Liver (tissue), 8 donors: ENCODE measurements at regions not wholly inside any gene's neighbourhood (a gene's known extent, or its start where the extent isn't known, plus 50 kb on each side); places are given as distances from the start of the nearest gene placed in this dataset.

Experiments used
- DNase-seq: peaks from one replicate; pipeline ENCODE4 v3.0.0-alpha.2; 2017; ENCODE audit warnings: low spot score
- H3K27ac ChIP-seq, 2 donors: one replicate each; pipeline ENCODE4 v1.7.0; 2013; ENCODE audit warnings: inconsistent platforms in 2 of 2, low read length in 2 of 2, control low read depth in 1 of 2, low read depth in 1 of 2, mild to moderate bottlenecking in 1 of 2
- H3K27me3 ChIP-seq, 4 donors: one replicate each; pipeline versions ENCODE4 v1.6.1 to v1.7.0; 2013; ENCODE audit warnings: low read length in 3 of 4, inconsistent platforms in 1 of 4, mild to moderate bottlenecking in 1 of 4, moderate library complexity in 1 of 4; ENCODE audit not compliant: control insufficient read depth in 4 of 4, insufficient read depth in 4 of 4
- H3K36me3 ChIP-seq, 4 donors: one replicate each; pipeline versions ENCODE4 v1.6.1 to v1.7.0; 2013; ENCODE audit warnings: low read length in 3 of 4, mild to moderate bottlenecking in 3 of 4, low read depth in 1 of 4, moderate library complexity in 1 of 4; ENCODE audit not compliant: control insufficient read depth in 4 of 4, insufficient read depth in 3 of 4
- H3K4me1 ChIP-seq, 4 donors: one replicate each; pipeline versions ENCODE4 v1.6.1 to v1.7.0; 2013; ENCODE audit warnings: low read length in 3 of 4, mild to moderate bottlenecking in 3 of 4, moderate library complexity in 1 of 4; ENCODE audit not compliant: control insufficient read depth in 4 of 4, insufficient read depth in 4 of 4
- H3K4me3 ChIP-seq, 3 donors: one replicate each; pipeline versions ENCODE4 v1.6.1 to v1.7.0; 2013; ENCODE audit warnings: low read length in 3 of 3, control low read depth in 1 of 3, low read depth in 1 of 3, mild to moderate bottlenecking in 1 of 3
- H3K9ac ChIP-seq, 2 donors: one replicate each; pipeline ENCODE4 v1.7.0; 2013; ENCODE audit warnings: low read length in 2 of 2, mild to moderate bottlenecking in 2 of 2, moderate library complexity in 2 of 2, control low read depth in 1 of 2, low read depth in 1 of 2
- H3K9me3 ChIP-seq, 4 donors: one replicate each; pipeline versions ENCODE4 v1.6.1 to v1.7.0; 2013; ENCODE audit warnings: low read length in 3 of 4; ENCODE audit not compliant: control insufficient read depth in 4 of 4
- CTCF ChIP-seq: fragments of 150-350 bp; IDR thresholded peaks from 2 replicates; pipeline ENCODE4 v1.5.1; 2017; ENCODE audit warnings: improper control_type of control experiment, low read depth, low read length; ENCODE audit not compliant: missing input control
- EGR1 ChIP-seq, 2 donors: IDR thresholded peaks; 2 replicates each; pipeline ENCODE4 v1.6.1; 2016 to 2018; ENCODE audit warnings: antibody characterized with exemption in 2 of 2, low read depth in 2 of 2
- FOXA1 ChIP-seq: IDR thresholded peaks from 2 replicates; pipeline ENCODE4 v1.6.1; 2016; ENCODE audit warnings: antibody characterized with exemption
- FOXA2 ChIP-seq: IDR thresholded peaks from 2 replicates; pipeline ENCODE4 v1.6.1; 2016; ENCODE audit warnings: antibody characterized with exemption
- GABPA ChIP-seq, 2 donors: IDR thresholded peaks in 1 of 2; conservative IDR thresholded peaks in 1 of 2; 2 replicates each; pipeline ENCODE4 v1.6.1; 2016; ENCODE audit warnings: antibody characterized with exemption in 2 of 2, mild to moderate bottlenecking in 1 of 2, moderate library complexity in 1 of 2
- HNF4A ChIP-seq, 2 donors: conservative IDR thresholded peaks; 2 replicates each; pipeline ENCODE4 v1.6.1; 2016; ENCODE audit warnings: antibody characterized with exemption in 2 of 2, mild to moderate bottlenecking in 2 of 2
- HNF4G ChIP-seq: IDR thresholded peaks from 2 replicates; pipeline ENCODE4 v1.6.1; 2016; ENCODE audit warnings: antibody characterized with exemption
- JUND ChIP-seq, 2 donors: IDR thresholded peaks; 2 replicates each; pipeline ENCODE4 v1.6.1; 2016; ENCODE audit warnings: antibody characterized with exemption in 2 of 2
- MAX ChIP-seq: IDR thresholded peaks from 2 replicates; pipeline ENCODE4 v1.6.1; 2016; ENCODE audit warnings: antibody characterized with exemption
- NR2F2 ChIP-seq: IDR thresholded peaks from 2 replicates; pipeline ENCODE4 v1.6.1; 2016; ENCODE audit warnings: antibody characterized with exemption
- RAD21 ChIP-seq, 2 donors: IDR thresholded peaks; 2 replicates each; pipeline ENCODE4 v1.6.1; 2016; ENCODE audit warnings: antibody characterized with exemption in 2 of 2, mild to moderate bottlenecking in 2 of 2
- REST ChIP-seq: IDR thresholded peaks from 2 replicates; pipeline ENCODE4 v1.6.1; 2016; ENCODE audit warnings: antibody characterized with exemption, mild to moderate bottlenecking
- RXRA ChIP-seq, 2 donors: IDR thresholded peaks; 2 replicates each; pipeline ENCODE4 v1.6.1; 2017 to 2018; ENCODE audit warnings: antibody characterized with exemption in 2 of 2, mild to moderate bottlenecking in 1 of 2
- SP1 ChIP-seq: IDR thresholded peaks from 2 replicates; pipeline ENCODE4 v1.6.1; 2018; ENCODE audit warnings: antibody characterized with exemption, mild to moderate bottlenecking
- TAF1 ChIP-seq: conservative IDR thresholded peaks from 2 replicates; pipeline ENCODE4 v1.6.1; 2016; ENCODE audit warnings: antibody characterized with exemption, mild to moderate bottlenecking
- YY1 ChIP-seq: IDR thresholded peaks from 2 replicates; pipeline ENCODE4 v1.6.1; 2016; ENCODE audit warnings: antibody characterized with exemption, mild to moderate bottlenecking
- ZBTB33 ChIP-seq: IDR thresholded peaks from 2 replicates; pipeline ENCODE4 v1.6.1; 2016; ENCODE audit warnings: antibody characterized with exemption
- WGBS: extraction: QIAGEN DNeasy Blood & Tissue Kit; methylation state at CpG from one replicate; pipeline ENCODE4 v1.1.7; 2013; 5-methylcytosine and 5-hydroxymethylcytosine counted together
- TF ChIP-seq, protein P1 (sequence below): IDR thresholded peaks from 2 replicates; pipeline ENCODE4 v1.6.1; 2016; ENCODE audit warnings: antibody characterized with exemption
- donor health status: healthy.
- donor health status: healthy.
- donor health status: healthy.
- donor health status: healthy.
- donor health status: healthy.

DNA sequence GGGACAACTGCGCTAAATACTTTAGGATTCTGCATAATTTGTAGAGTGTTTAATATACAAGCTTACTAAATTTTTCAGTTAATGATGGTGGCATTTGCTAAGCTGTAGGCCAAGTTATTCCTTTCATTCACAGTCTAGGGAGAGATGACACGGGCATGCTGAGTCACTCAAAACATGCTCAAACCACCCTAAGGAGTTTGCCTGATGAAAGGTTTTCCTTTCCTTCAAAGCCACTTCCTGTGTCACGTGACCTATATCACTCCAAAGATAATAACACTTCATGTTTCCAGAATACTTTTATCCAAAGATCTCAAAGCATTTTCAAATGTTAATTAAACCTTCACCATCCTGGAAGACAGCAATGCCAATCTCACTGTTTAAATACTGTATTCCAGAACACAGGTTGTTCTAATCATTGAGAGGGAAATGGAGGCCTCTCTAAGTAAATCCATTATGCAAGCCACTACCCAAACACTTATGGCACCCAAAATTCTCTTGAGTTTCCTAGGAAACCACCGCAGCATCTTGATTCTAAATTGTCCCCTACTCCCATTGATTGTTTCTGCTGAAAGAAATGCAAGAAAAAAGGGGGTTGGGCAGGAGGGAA, 207.0 kb upstream of the CDKN3 start:
- Histone ChIP-seq H3K27ac (no peak overlapping the region), H3K4me3 (no peak overlapping the region), H3K9ac (no peak overlapping the region), H3K9me3 (no peaks in the 10 kb centered on the region), H3K4me1 (no peaks in the 10 kb centered on the region), H3K27me3 (no peaks in the 10 kb centered on the region), H3K36me3 (no peaks in the 10 kb centered on the region)
- no peak for DNase-seq
- 84% methylated on average over 4 of the region's 4 CpGs for WGBS
- TF ChIP-seq JUND (IDR thresholded peaks at IDR 0.05): no peak
- TF ChIP-seq TAF1: no peak
- TF ChIP-seq HNF4A (conservative IDR thresholded peaks at IDR 0.05): no peak
- no peak for TF ChIP-seq ZBTB33
- no peak for TF ChIP-seq EGR1 (IDR thresholded peaks at IDR 0.05; ENCODE audit: low read depth in 2 of 2)
- TF ChIP-seq RAD21 (IDR thresholded peaks at IDR 0.05): no peak
- no peak for TF ChIP-seq YY1
- no peak for TF ChIP-seq REST
- TF ChIP-seq MAX: no peak
- TF ChIP-seq NR2F2: no peak
- no peak for TF ChIP-seq SP1
- TF ChIP-seq FOXA1: no peak
- TF ChIP-seq FOXA2: no peak
- no peak for TF ChIP-seq RXRA (IDR thresholded peaks at IDR 0.05)
- no peak for TF ChIP-seq CTCF
- no peak for TF ChIP-seq HNF4G
- no peak for TF ChIP-seq GABPA (IDR thresholded peaks at IDR 0.05 in 1 of 2, conservative IDR thresholded peaks at IDR 0.05 in 1 of 2)
- TF ChIP-seq, protein P1, sequence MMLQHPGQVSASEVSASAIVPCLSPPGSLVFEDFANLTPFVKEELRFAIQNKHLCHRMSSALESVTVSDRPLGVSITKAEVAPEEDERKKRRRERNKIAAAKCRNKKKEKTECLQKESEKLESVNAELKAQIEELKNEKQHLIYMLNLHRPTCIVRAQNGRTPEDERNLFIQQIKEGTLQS: no peak
